IMR-90 (cell line): ENCODE measurements at regions not wholly inside any gene's neighbourhood (a gene's known extent, or its start where the extent isn't known, plus 50 kb on each side); places are given as distances from the start of the nearest gene placed in this dataset.

Experiments used
- ATAC-seq: fragments of 200-7000 bp; cut with Tn5 transposase; 2 replicates; pipeline ENCODE4 v1.9.1; 2020; ENCODE audit warnings: low read depth, mild to moderate bottlenecking, moderate library complexity
- BruUV-seq: library from RNA; stranded (reverse); fragments of 400-500 nt; replicated peaks from 2 replicates; lab custom pipeline; 2021; lab: Mats Ljungman, UMichigan
- CTCF ChIA-PET: fragments of 300-600 bp; formaldehyde crosslinking; extraction: SDS; loops from one replicate; lab custom pipeline; 2021; ENCODE audit warnings: antibody characterized with exemption; lab: Yijun Ruan, JAX
- POLR2A ChIA-PET: fragments of 300-600 bp; sonication (Branson Sonifier 250); formaldehyde crosslinking; loops from one replicate; lab custom pipeline; 2022; ENCODE audit warnings: antibody characterized with exemption; ENCODE audit not compliant: unreplicated experiment; lab: Charles Lee
- DNase-seq: peaks from one replicate; pipeline ENCODE4 v3.0.0; 2013
- H2AFZ ChIP-seq: replicated peaks from 2 replicates; pipeline ENCODE3; 2013; ENCODE audit warnings: low read length, mild to moderate bottlenecking; ENCODE audit not compliant: poor library complexity
- H2AK5ac ChIP-seq: 2 replicates; pipeline ENCODE4 v1.6.1; 2013; ENCODE audit warnings: low read depth, low read length, inconsistent platforms
- H2AK9ac ChIP-seq: replicated peaks from 2 replicates; pipeline ENCODE3; 2013; ENCODE audit warnings: mild to moderate bottlenecking, low read depth, low read length, moderate library complexity; ENCODE audit not compliant: poor library complexity
- H2BK120ac ChIP-seq: 2 replicates; pipeline ENCODE4 v1.6.1; 2013; ENCODE audit warnings: low read depth, low read length, inconsistent platforms
- H2BK15ac ChIP-seq: 3 replicates; pipeline ENCODE4 v1.6.1; 2013; ENCODE audit warnings: low read depth, low read length, inconsistent platforms
- H2BK20ac ChIP-seq: 2 replicates; pipeline ENCODE4 v1.6.1; 2013; ENCODE audit warnings: low read depth, mild to moderate bottlenecking, inconsistent platforms, low read length, moderate library complexity
- H2BK5ac ChIP-seq: 2 replicates; pipeline ENCODE4 v1.6.1; 2013; ENCODE audit warnings: mild to moderate bottlenecking, low read depth, low read length, inconsistent platforms; ENCODE audit not compliant: poor library complexity, severe bottlenecking
- H3K14ac ChIP-seq: replicated peaks from 2 replicates; pipeline ENCODE4 v1.6.1; 2013; ENCODE audit warnings: low read depth, low read length, inconsistent platforms
- H3K18ac ChIP-seq: 2 replicates; pipeline ENCODE4 v1.6.1; 2013; ENCODE audit warnings: low read depth, low read length, control low read depth
- H3K23ac ChIP-seq: 2 replicates; pipeline ENCODE4 v1.6.1; 2013; ENCODE audit warnings: low read depth, low read length, inconsistent platforms
- H3K27ac ChIP-seq: 2 replicates; pipeline ENCODE4 v1.5.1; 2013; ENCODE audit warnings: mild to moderate bottlenecking, control low read depth, low read length; ENCODE audit not compliant: insufficient read depth
- H3K27me3 ChIP-seq: 2 replicates; pipeline ENCODE4 v1.6.1; 2013; ENCODE audit warnings: low read length; ENCODE audit not compliant: control insufficient read depth, insufficient read depth
- H3K36me3 ChIP-seq: 2 replicates; pipeline ENCODE4 v1.6.1; 2013; ENCODE audit warnings: low read length, mixed read lengths; ENCODE audit not compliant: control insufficient read depth, insufficient read depth
- H3K4ac ChIP-seq: 2 replicates; pipeline ENCODE4 v1.6.1; 2013; ENCODE audit warnings: low read depth, low read length, inconsistent platforms
- H3K4me1 ChIP-seq: 2 replicates; pipeline ENCODE4 v1.6.1; 2013; ENCODE audit warnings: low read length, mixed read lengths; ENCODE audit not compliant: control insufficient read depth, insufficient read depth
- H3K4me2 ChIP-seq: 2 replicates; pipeline ENCODE4 v1.6.1; 2013; ENCODE audit warnings: low read depth, mild to moderate bottlenecking, control low read depth, low read length, moderate library complexity
- H3K4me3 ChIP-seq: 2 replicates; pipeline ENCODE4 v1.5.1; 2013; ENCODE audit warnings: low read depth, mild to moderate bottlenecking, control low read depth, low read length, moderate library complexity; ENCODE audit not compliant: insufficient read depth
- H3K56ac ChIP-seq: 2 replicates; pipeline ENCODE4 v1.6.1; 2013; ENCODE audit warnings: low read length, inconsistent platforms; ENCODE audit not compliant: insufficient read depth; ENCODE audit errors: extremely low read depth
- H3K79me1 ChIP-seq, 2 experiments: 2 replicates each; pipeline ENCODE4 v1.6.1; 2013; ENCODE audit warnings: low read length in 2 of 2, inconsistent platforms in 1 of 2, low read depth in 1 of 2
- H3K9ac ChIP-seq: 2 replicates; pipeline ENCODE4 v1.6.1; 2013; ENCODE audit warnings: low read depth, low read length, control low read depth
- H3K9me1 ChIP-seq: 2 replicates; pipeline ENCODE4 v1.6.1; 2013; ENCODE audit warnings: low read length, inconsistent platforms; ENCODE audit not compliant: insufficient read depth
- H3K9me3 ChIP-seq: 2 replicates; pipeline ENCODE4 v1.6.1; 2013; ENCODE audit warnings: low read length; ENCODE audit not compliant: control insufficient read depth, insufficient read depth
- H4K20me1 ChIP-seq: 2 replicates; pipeline ENCODE4 v1.6.1; 2013; ENCODE audit warnings: low read length, inconsistent platforms; ENCODE audit not compliant: insufficient read depth
- H4K5ac ChIP-seq: 2 replicates; pipeline ENCODE4 v1.6.1; 2013; ENCODE audit warnings: mild to moderate bottlenecking, low read depth, low read length, control low read depth
- H4K8ac ChIP-seq, 2 experiments: 2 replicates each; pipeline ENCODE4 v1.6.1; 2013; ENCODE audit warnings: low read depth in 2 of 2, low read length in 2 of 2, control low read depth in 1 of 2, inconsistent platforms in 1 of 2
- H4K91ac ChIP-seq: 2 replicates; pipeline ENCODE4 v1.6.1; 2013; ENCODE audit warnings: low read depth, low read length, inconsistent platforms; ENCODE audit not compliant: insufficient read depth
- BHLHE40 ChIP-seq: fragments of 150-350 bp; IDR thresholded peaks from 2 replicates; pipeline ENCODE4 v1.6.1; 2016; ENCODE audit warnings: mild to moderate bottlenecking, low read depth, low read length
- CEBPB ChIP-seq: IDR thresholded peaks from 2 replicates; pipeline ENCODE4 v1.6.1; 2012; ENCODE audit warnings: low read depth, low read length, improper control_type of control experiment
- CHD1 ChIP-seq: IDR thresholded peaks from 2 replicates; pipeline ENCODE4 v1.6.1; 2012; ENCODE audit warnings: low read depth, low read length, improper control_type of control experiment
- ELK1 ChIP-seq: fragments of 150-350 bp; IDR thresholded peaks from 2 replicates; pipeline ENCODE4 v1.6.1; 2016; ENCODE audit warnings: low read depth, mild to moderate bottlenecking, low read length, moderate library complexity, borderline replicate concordance
- FOS ChIP-seq: fragments of 150-350 bp; IDR thresholded peaks from 2 replicates; pipeline ENCODE4 v1.6.1; 2016; ENCODE audit warnings: low read depth, low read length
- MAFK ChIP-seq: IDR thresholded peaks from 2 replicates; pipeline ENCODE4 v1.6.1; 2012; ENCODE audit warnings: low read depth, low read length, improper control_type of control experiment
- MAZ ChIP-seq: IDR thresholded peaks from 2 replicates; pipeline ENCODE4 v1.6.1; 2012; ENCODE audit warnings: low read depth, mild to moderate bottlenecking, low read length, improper control_type of control experiment, moderate library complexity, borderline replicate concordance
- MXI1 ChIP-seq: IDR thresholded peaks from 2 replicates; pipeline ENCODE4 v1.6.1; 2012; ENCODE audit warnings: low read depth, mild to moderate bottlenecking, low read length, moderate library complexity, borderline replicate concordance
- NFE2L2 ChIP-seq: fragments of 150-350 bp; IDR thresholded peaks from 2 replicates; pipeline ENCODE4 v1.6.1; 2016; ENCODE audit warnings: low read depth, mild to moderate bottlenecking, low read length
- POLR2A ChIP-seq: IDR thresholded peaks from 2 replicates; pipeline ENCODE4 v1.6.1; 2012; ENCODE audit warnings: mild to moderate bottlenecking, low read depth, low read length
- RAD21 ChIP-seq: IDR thresholded peaks from 2 replicates; pipeline ENCODE4 v1.6.1; 2012; ENCODE audit warnings: low read length, improper control_type of control experiment
- RCOR1 ChIP-seq: IDR thresholded peaks from 2 replicates; pipeline ENCODE4 v1.6.1; 2012; ENCODE audit warnings: mild to moderate bottlenecking, low read length, improper control_type of control experiment; ENCODE audit not compliant: insufficient replicate concordance
- RFX5 ChIP-seq: IDR thresholded peaks from 2 replicates; pipeline ENCODE4 v1.8.0; 2012; ENCODE audit warnings: low read depth, mild to moderate bottlenecking, low read length, moderate library complexity
- SMC3 ChIP-seq: fragments of 150-350 bp; IDR thresholded peaks from 2 replicates; pipeline ENCODE4 v1.6.1; 2016; ENCODE audit warnings: low read depth, mild to moderate bottlenecking, antibody characterized with exemption, low read length, moderate library complexity
- WGBS, 2 experiments: methylation state at CpG; one replicate each; pipeline versions ENCODE4 v1.1.5 to v1.1.7; 2013; ENCODE audit warnings: missing lambda C conversion rate in 2 of 2; ENCODE audit not compliant: insufficient read length in 1 of 2; ENCODE audit errors: extremely low coverage in 2 of 2; 5-methylcytosine and 5-hydroxymethylcytosine counted together
- dilution Hi-C: fragments of 300-500 bp; cut with HindIII; formaldehyde crosslinking; loops from one replicate; pipeline ENCODE4 v1.14.3; 2018; ENCODE audit warnings: low sequenced_read_pairs; ENCODE audit not compliant: unreplicated experiment
- in situ Hi-C: fragments of 300-500 bp; cut with MboI; formaldehyde crosslinking; loops from 3 replicates; pipeline ENCODE4 v1.14.3; 2019; ENCODE audit warnings: low sequenced_read_pairs, inconsistent platforms, mixed read lengths
- intact Hi-C: fragments of 100-400 bp; cut with micrococcal nuclease; formaldehyde crosslinking; loops from 2 replicates; pipeline ENCODE4 v1.10.0; 2022
- TF ChIP-seq, protein P1 (sequence below): fragments of 150-350 bp; IDR thresholded peaks from 2 replicates; pipeline ENCODE4 v1.6.1; 2017; ENCODE audit warnings: mild to moderate bottlenecking, antibody characterized with exemption, low read length, low read depth
- TF ChIP-seq, protein P2 (sequence below): conservative IDR thresholded peaks from 2 replicates; pipeline ENCODE4 v1.5.1; 2012; ENCODE audit warnings: mild to moderate bottlenecking, low read depth, low read length, improper control_type of control experiment

GRCh38 chrX:123080065-123080464, 104.0 kb upstream of the GRIA3 start:
- no peak for ATAC-seq
- Histone ChIP-seq H2BK5ac (no peak overlapping the region), H4K20me1 (no peaks in the 10 kb centered on the region), H3K27me3 (no peaks in the 10 kb centered on the region), H2BK120ac (no peak overlapping the region), H2BK15ac (no peak overlapping the region), H2BK20ac (no peak overlapping the region), H2AFZ (no peak overlapping the region), H3K23ac (no peak overlapping the region), H3K18ac (no peak overlapping the region), H2AK5ac (no peak overlapping the region), H4K8ac (no peak overlapping the region), H3K36me3 (no peaks in the 10 kb centered on the region), H3K4ac (no peak overlapping the region), H3K4me1 (no peaks in the 10 kb centered on the region), H2AK9ac (no peak overlapping the region), H4K91ac (no peak overlapping the region), H3K4me2 (no peak overlapping the region), H3K14ac (no peak overlapping the region), H4K5ac (no peak overlapping the region), H3K27ac (no peak overlapping the region), H3K9me3 (no peaks in the 10 kb centered on the region), H3K79me1 (no peaks in the 10 kb centered on the region), H3K9ac (no peak overlapping the region), H3K56ac (no peak overlapping the region), H3K4me3 (no peak overlapping the region), H3K9me1 (no peaks in the 10 kb centered on the region)
- TF ChIP-seq MAZ = no peak
- TF ChIP-seq RCOR1 = no peak
- no peak for TF ChIP-seq CEBPB
- no peak for TF ChIP-seq ELK1
- no peak for TF ChIP-seq NFE2L2
- TF ChIP-seq RAD21 = no peak
- TF ChIP-seq, protein P1, sequence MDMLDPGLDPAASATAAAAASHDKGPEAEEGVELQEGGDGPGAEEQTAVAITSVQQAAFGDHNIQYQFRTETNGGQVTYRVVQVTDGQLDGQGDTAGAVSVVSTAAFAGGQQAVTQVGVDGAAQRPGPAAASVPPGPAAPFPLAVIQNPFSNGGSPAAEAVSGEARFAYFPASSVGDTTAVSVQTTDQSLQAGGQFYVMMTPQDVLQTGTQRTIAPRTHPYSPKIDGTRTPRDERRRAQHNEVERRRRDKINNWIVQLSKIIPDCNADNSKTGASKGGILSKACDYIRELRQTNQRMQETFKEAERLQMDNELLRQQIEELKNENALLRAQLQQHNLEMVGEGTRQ = no peak
- no peak for TF ChIP-seq RFX5
- TF ChIP-seq POLR2A = no peak
- no peak for TF ChIP-seq MAFK
- TF ChIP-seq FOS = no peak
- TF ChIP-seq, protein P2, sequence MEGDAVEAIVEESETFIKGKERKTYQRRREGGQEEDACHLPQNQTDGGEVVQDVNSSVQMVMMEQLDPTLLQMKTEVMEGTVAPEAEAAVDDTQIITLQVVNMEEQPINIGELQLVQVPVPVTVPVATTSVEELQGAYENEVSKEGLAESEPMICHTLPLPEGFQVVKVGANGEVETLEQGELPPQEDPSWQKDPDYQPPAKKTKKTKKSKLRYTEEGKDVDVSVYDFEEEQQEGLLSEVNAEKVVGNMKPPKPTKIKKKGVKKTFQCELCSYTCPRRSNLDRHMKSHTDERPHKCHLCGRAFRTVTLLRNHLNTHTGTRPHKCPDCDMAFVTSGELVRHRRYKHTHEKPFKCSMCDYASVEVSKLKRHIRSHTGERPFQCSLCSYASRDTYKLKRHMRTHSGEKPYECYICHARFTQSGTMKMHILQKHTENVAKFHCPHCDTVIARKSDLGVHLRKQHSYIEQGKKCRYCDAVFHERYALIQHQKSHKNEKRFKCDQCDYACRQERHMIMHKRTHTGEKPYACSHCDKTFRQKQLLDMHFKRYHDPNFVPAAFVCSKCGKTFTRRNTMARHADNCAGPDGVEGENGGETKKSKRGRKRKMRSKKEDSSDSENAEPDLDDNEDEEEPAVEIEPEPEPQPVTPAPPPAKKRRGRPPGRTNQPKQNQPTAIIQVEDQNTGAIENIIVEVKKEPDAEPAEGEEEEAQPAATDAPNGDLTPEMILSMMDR = no peak
- TF ChIP-seq SMC3 = no peak
- TF ChIP-seq BHLHE40 = no peak
- TF ChIP-seq MXI1 = no peak
- no peak for TF ChIP-seq CHD1
- dilution Hi-C loops = no loop called here
- in situ Hi-C loops = no loop called here
- no TSS peak for BruUV-seq
- intact Hi-C loops = no loop called here
- ChIA-PET CTCF (interaction anchor here (0.9 kb wide), 1 partner anchor 33 kb away, joined by 3 read pairs; no protein-coding TSS in a partner anchor), POLR2A (no interaction called here)
- DNase-seq = no peak
- no CpG with 5 or more reads among the region's 4 CpGs for WGBS, 2 experiments
